DND-41 (cell line): ENCODE measurements at regions not wholly inside any gene's neighbourhood (a gene's known extent, or its start where the extent isn't known, plus 50 kb on each side); places are given as distances from the start of the nearest gene placed in this dataset.

Source experiments
- ATAC-seq: fragments of 200-7000 bp; cut with Tn5 transposase; 3 replicates; pipeline ENCODE4 v1.9.1; 2021; ENCODE audit warnings: low read depth; ENCODE audit not compliant: insufficient read depth
- DNase-seq: peaks from one replicate; pipeline ENCODE4 v3.0.0-alpha.2; 2020
- H2AFZ ChIP-seq: 2 replicates; pipeline ENCODE4 v1.6.0; 2012; ENCODE audit warnings: low read depth, low read length
- H3K27ac ChIP-seq: 2 replicates; pipeline ENCODE4 v1.5.1; 2012; ENCODE audit warnings: low read length, inconsistent platforms
- H3K27me3 ChIP-seq: fragments of 200-600 bp; sonication (generic); 2 replicates; pipeline ENCODE4 v1.6.0; 2012; ENCODE audit warnings: low read length, mild to moderate bottlenecking, inconsistent platforms; ENCODE audit not compliant: insufficient read depth, poor library complexity
- H3K36me3 ChIP-seq: 2 replicates; pipeline ENCODE4 v1.5.1; 2012; ENCODE audit warnings: low read length, inconsistent platforms; ENCODE audit not compliant: insufficient read depth
- H3K4me1 ChIP-seq: 2 replicates; pipeline ENCODE4 v1.5.1; 2012; ENCODE audit warnings: mild to moderate bottlenecking, low read length; ENCODE audit not compliant: insufficient read depth
- H3K4me2 ChIP-seq: 2 replicates; pipeline ENCODE4 v1.6.0; 2012; ENCODE audit warnings: mild to moderate bottlenecking, moderate library complexity, low read length, inconsistent platforms; ENCODE audit not compliant: insufficient read depth
- H3K4me3 ChIP-seq, 2 experiments: fragments of 200-600 bp in 1 of 2; shearing (Covaris generic) in 1 of 2; 2 replicates each; pipeline ENCODE4 v1.5.1; 2012 to 2016; ENCODE audit warnings: inconsistent platforms in 2 of 2, low read length in 2 of 2, mild to moderate bottlenecking in 2 of 2, low read depth in 1 of 2, moderate library complexity in 1 of 2
- H3K79me2 ChIP-seq: 2 replicates; pipeline ENCODE4 v1.6.0; 2012; ENCODE audit warnings: low read length, inconsistent platforms; ENCODE audit not compliant: insufficient read depth
- H3K9ac ChIP-seq: 2 replicates; pipeline ENCODE4 v1.6.0; 2012; ENCODE audit warnings: low read depth, mild to moderate bottlenecking, inconsistent platforms, low read length, moderate library complexity
- H3K9me3 ChIP-seq: 2 replicates; pipeline ENCODE4 v1.5.1; 2012; ENCODE audit warnings: low read length, moderate library complexity, mild to moderate bottlenecking, inconsistent platforms; ENCODE audit not compliant: insufficient read depth, severe bottlenecking
- H4K20me1 ChIP-seq: 2 replicates; pipeline ENCODE4 v1.6.0; 2012; ENCODE audit warnings: low read length; ENCODE audit not compliant: insufficient read depth
- EZH2 ChIP-seq: IDR thresholded peaks from 3 replicates; pipeline ENCODE4 v1.6.1; 2012; ENCODE audit warnings: borderline replicate concordance, low read depth, mild to moderate bottlenecking, moderate library complexity, low read length, inconsistent platforms; ENCODE audit not compliant: severe bottlenecking
- TF ChIP-seq, protein P1 (sequence below): IDR thresholded peaks from 2 replicates; pipeline ENCODE4 v1.5.1; 2012; ENCODE audit warnings: borderline replicate concordance, low read length, moderate library complexity, mild to moderate bottlenecking; ENCODE audit not compliant: poor library complexity, severe bottlenecking; ENCODE audit errors: extremely low read depth

DNA sequence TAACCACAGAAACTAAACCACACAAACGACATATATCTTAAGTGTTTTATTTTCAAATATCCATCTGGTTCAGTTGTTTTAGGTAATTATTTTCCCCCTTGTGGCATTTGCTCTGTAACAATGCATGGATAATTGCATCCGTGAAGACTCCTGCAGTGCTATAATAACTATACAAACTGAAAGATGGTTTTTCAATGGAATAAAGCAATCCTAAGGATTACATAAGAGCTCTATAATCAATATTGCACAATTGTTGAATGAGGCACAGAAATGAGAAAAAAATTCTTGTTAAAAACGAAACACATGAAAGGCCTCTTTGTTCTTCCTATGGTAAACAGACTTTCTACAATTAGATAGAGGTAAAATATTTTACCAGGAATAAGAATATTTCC, 446.0 kb upstream of the EPHA3 start:
- Histone ChIP-seq H2AFZ (no peak overlapping the region), H3K27ac (no peak overlapping the region), H3K27me3 (no peaks in the 10 kb centered on the region), H3K9me3 (no peaks in the 10 kb centered on the region), H3K4me2 (no peak overlapping the region), H3K36me3 (no peaks in the 10 kb centered on the region), H3K79me2 (no peaks in the 10 kb centered on the region), H3K4me3 (no peak overlapping the region), H3K9ac (no peak overlapping the region), H3K4me1 (no peaks in the 10 kb centered on the region), H4K20me1 (no peaks in the 10 kb centered on the region)
- ATAC-seq (no peak), DNase-seq (no peak)
- TF ChIP-seq, protein P1, sequence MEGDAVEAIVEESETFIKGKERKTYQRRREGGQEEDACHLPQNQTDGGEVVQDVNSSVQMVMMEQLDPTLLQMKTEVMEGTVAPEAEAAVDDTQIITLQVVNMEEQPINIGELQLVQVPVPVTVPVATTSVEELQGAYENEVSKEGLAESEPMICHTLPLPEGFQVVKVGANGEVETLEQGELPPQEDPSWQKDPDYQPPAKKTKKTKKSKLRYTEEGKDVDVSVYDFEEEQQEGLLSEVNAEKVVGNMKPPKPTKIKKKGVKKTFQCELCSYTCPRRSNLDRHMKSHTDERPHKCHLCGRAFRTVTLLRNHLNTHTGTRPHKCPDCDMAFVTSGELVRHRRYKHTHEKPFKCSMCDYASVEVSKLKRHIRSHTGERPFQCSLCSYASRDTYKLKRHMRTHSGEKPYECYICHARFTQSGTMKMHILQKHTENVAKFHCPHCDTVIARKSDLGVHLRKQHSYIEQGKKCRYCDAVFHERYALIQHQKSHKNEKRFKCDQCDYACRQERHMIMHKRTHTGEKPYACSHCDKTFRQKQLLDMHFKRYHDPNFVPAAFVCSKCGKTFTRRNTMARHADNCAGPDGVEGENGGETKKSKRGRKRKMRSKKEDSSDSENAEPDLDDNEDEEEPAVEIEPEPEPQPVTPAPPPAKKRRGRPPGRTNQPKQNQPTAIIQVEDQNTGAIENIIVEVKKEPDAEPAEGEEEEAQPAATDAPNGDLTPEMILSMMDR, result no peak
- TF ChIP-seq EZH2, result no peak

DNA sequence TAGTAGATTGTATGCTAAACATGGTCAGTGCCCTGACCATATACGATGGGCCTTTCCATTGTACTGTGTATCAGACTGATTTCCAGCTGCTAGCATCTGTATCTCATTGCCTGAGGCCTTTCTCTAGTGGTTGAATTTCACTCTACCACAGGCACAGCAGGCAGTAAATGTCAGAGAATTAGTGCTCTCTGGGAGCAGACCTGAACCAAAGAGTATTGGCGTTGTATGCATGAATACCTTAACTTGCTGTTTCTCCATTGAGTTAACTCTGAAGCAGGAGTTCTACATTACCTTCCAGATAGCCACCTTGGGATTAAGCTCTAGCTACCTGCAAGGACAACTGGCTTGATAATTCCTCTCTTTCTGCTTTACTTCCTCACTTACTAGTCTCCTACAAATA, 439.2 kb upstream of the EPHA3 start:
- H3K9ac ChIP-seq, result no peak overlapping the region
- no peaks in the 10 kb centered on the region for H3K79me2 ChIP-seq
- no peaks in the 10 kb centered on the region for H3K36me3 ChIP-seq
- TF ChIP-seq EZH2, result no peak
- TF ChIP-seq, protein P1, result no peak
- no peaks in the 10 kb centered on the region for H3K9me3 ChIP-seq
- no peaks in the 10 kb centered on the region for H3K4me1 ChIP-seq
- no peak for ATAC-seq
- no peak overlapping the region for H3K27ac ChIP-seq
- no peak overlapping the region for H3K4me2 ChIP-seq
- H3K27me3 ChIP-seq, result no peaks in the 10 kb centered on the region
- no peak overlapping the region for H2AFZ ChIP-seq
- DNase-seq, result no peak
- no peak overlapping the region for H3K4me3 ChIP-seq
- H4K20me1 ChIP-seq, result no peaks in the 10 kb centered on the region

DNA sequence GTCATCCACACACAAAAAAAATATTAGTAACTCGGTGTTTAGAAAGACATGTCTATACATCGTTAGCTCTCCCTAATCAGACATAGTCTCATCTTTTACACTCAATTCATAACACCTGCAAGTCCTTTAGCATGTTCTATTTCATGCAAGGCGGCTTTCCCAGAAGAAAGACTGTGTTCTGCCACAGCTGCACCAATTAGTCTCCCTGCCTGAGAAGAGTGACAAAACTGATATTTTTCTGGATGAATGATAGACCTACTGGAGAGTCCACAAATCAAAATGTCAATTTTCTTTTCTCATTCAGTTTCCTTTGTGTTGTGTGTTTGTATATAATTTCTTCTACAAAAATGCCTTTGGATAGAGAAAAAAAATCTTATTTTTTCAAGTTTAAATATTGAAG, 435.8 kb upstream of the EPHA3 start:
- TF ChIP-seq EZH2, result no peak
- TF ChIP-seq, protein P1, result no peak
- Histone ChIP-seq H3K27ac (no peak overlapping the region), H2AFZ (no peak overlapping the region), H3K36me3 (no peaks in the 10 kb centered on the region), H3K4me2 (no peak overlapping the region), H3K9ac (no peak overlapping the region), H3K27me3 (no peaks in the 10 kb centered on the region), H3K79me2 (no peaks in the 10 kb centered on the region), H3K9me3 (no peaks in the 10 kb centered on the region), H4K20me1 (no peaks in the 10 kb centered on the region), H3K4me3 (no peak overlapping the region), H3K4me1 (no peaks in the 10 kb centered on the region)
- DNase-seq, result no peak
- ATAC-seq, result no peak

DNA sequence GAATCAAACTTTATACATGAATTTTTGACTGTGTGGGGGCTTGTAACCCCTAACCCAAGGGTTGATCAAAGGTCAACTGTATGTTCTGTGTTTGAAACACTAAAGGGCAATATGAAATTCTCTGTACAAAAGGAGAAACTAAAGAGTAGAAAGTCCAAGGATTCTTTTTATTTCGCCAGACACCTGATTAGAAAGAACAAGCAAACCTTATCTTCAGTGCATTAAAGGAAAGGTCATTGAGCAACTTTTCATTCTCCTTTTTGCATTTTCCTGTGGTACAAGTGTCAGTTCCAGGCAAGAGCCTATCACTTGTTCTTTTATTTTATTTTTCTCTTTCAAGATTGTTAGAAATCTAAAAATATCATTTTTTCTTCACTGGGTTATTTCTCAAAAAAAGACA, 430.1 kb upstream of the EPHA3 start:
- no peaks in the 10 kb centered on the region for H3K27me3 ChIP-seq
- ATAC-seq, result no peak
- no peak for TF ChIP-seq EZH2
- TF ChIP-seq, protein P1, result no peak

More for the DNA sequence above, 430.1 kb upstream of the EPHA3 start:
- H3K4me3 ChIP-seq, result no peak overlapping the region
- H3K79me2 ChIP-seq, result no peaks in the 10 kb centered on the region
- H3K9me3 ChIP-seq, result no peaks in the 10 kb centered on the region
- H3K27ac ChIP-seq, result no peak overlapping the region
- H4K20me1 ChIP-seq, result no peaks in the 10 kb centered on the region
- no peak for DNase-seq
- H3K36me3 ChIP-seq, result no peaks in the 10 kb centered on the region
- no peak overlapping the region for H2AFZ ChIP-seq
- H3K4me2 ChIP-seq, result no peak overlapping the region
- H3K9ac ChIP-seq, result no peak overlapping the region
- no peaks in the 10 kb centered on the region for H3K4me1 ChIP-seq
